ENCODE measurements at regions not wholly inside any gene's neighbourhood (a gene's known extent, or its start where the extent isn't known, plus 50 kb on each side); places are given as distances from the start of the nearest gene placed in this dataset.
A peak's percentile ranks its signal among the peaks of the same experiment; 100 is the strongest.
"Not testable (repeated sequence)": the region's sequence is repeated elsewhere in the genome, so short reads cannot be mapped to it uniquely, and the experiment has no call there.

- no peak for DNase-seq (ENCODE audit: low spot score)
These were observed 114.5 kb upstream of the LYPLAL1 start for GRCh38 chr1:219058891-219059820.

GRCh38 chr1:219060798-219061197, 112.9 kb upstream of the LYPLAL1 start:
- DNase-seq (ENCODE audit: low spot score), result no peak

GRCh38 chr1:219062161-219062560, 111.5 kb upstream of the LYPLAL1 start:
- peak; percentile 40 for DNase-seq (ENCODE audit: low spot score)

GRCh38 chr1:219066098-219066497, 107.6 kb upstream of the LYPLAL1 start:
- no peak for DNase-seq (ENCODE audit: low spot score)

DNA sequence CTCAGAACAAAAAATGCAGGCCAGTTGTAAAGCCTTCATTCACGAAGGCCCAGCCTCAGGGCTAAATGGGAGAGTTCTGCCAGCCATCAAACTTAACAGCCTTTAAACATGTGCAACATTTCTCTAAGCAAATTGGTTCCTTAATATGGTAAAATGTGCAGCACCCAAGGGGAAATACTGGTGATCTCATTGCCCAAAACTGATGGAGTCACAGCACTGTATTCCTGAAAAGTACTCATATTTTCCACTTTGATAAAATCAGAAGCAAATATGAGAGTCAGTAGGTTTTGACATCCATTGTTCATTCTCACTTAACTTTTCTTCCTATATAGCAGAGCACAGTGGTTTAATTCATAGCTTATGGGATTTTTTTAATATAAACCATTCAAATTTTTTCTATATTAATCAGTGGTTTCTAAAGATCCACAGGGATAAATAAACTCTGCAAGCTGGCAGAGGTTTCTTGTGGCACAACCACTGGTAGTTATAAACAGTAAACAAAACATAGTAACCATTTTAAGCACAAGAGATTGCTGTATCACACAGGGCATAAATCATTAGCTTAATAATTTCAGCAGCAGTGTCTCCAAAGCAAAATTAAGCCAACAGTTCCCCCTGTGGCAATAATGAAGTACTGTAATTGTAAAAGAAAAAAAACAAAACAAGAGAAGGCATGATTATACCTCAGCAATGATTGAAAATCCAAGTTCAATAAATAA, 106.9 kb upstream of the LYPLAL1 start:
- peak; percentile 43 for DNase-seq (ENCODE audit: low spot score)

DNA sequence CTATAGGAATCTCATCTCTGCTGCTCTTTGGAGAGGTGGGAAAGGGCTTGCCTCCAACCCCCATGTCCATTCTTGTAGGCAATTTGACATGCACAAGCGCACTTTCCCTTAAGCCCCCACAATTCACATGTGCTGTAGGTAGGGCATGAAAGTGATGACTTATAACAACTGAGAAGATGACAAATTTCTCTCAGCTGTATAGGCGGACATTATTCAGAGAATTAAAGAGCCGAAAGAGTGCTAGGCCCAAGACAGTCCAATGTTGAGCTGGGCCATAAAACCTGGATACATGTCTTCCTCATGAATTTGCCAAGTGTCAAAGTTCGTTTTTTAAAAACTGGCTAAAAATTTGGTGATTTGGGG, 106.3 kb upstream of the LYPLAL1 start:
- DNase-seq (ENCODE audit: low spot score), result no peak

DNA sequence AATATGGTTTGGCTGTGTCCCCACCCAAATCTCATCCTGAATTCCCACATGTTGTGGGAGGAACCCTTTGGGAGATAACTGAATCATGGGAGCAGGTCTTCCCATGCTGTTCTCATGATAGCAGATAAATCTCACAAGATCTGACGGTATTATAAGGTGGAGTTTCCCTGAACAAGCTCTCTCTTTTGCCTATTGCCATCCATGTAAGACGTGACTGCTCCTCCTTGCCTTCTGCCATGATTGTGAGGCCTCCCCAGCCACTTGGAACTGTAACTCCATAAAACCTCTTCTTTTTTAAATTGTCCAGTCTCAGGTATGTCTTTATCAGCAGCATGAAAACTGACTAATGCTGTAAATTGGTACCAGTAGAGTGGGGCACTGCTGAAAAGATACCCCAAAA, 103.3 kb upstream of the LYPLAL1 start:
- not testable (repeated sequence) for DNase-seq (ENCODE audit: low spot score)

DNA sequence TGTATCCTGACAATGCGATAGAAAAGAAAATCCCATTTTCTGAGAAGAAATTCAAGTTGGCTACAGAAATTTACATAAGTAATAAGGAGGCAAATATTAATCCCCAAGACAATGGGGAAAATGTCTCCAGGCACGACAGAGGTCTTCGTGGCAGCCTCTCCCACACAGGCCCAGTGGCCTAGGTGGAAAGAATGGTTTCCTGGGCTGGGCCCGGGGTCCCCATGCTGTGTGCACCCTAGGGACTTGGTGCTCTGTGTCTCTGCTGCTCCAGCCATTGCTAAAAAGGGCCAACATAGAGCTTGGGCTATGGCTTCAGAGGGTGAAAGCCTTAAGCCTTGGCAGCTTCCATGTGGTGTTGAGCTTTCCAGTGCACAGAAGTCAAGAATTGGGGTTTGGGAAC, 102.5 kb upstream of the LYPLAL1 start:
- no peak for DNase-seq (ENCODE audit: low spot score)

DNA sequence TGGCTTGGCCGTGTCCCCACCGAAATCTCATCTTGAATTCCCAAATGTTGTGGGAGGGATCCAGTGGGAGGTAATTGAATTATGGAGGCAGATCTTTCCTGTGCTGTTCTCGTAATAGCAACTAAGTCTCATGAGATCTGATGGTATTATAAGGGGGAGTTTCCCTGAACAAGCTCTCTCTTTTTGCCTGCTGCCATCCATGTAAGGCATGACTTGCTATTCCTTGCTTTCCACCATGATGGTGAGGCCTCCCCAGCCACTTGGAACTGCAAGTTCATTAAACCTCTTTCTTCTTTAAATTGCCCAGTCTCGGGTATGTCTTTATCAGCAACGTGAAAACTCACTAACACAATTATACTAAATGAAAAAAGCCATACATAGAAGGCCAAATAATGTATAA, 101.3 kb upstream of the LYPLAL1 start:
- DNase-seq (ENCODE audit: low spot score), result no peak

DNA sequence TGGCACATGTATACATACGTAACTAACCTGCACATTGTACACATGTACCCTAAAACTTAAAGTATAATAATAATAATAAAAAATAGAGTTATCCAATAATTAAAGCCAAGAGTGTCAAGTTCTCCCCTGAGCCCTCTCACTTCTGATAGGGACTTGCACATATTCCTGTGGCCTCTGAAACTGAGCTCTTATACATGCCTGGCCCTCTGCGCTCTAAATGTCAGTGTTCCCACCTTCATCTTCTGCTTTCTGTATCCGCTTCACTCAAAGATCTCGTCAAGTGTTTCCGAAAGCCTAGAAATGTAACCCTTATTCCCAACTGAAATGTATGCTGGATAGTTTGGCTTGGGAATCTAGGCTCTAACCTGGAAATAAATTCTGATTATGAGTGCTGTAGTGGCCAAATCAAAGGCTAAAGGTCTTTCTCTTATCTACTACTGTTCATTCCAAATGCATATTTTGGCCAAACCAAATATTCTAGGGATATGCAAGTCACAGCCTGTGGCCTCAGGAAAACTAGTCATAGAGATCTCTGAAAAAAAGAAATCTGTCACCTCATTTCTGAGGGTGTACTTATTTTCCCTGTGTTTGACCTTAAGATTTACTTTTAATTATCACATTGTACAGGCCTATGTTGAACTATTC, 99.5 kb upstream of the LYPLAL1 start:
- DNase-seq (ENCODE audit: low spot score), result no peak

DNA sequence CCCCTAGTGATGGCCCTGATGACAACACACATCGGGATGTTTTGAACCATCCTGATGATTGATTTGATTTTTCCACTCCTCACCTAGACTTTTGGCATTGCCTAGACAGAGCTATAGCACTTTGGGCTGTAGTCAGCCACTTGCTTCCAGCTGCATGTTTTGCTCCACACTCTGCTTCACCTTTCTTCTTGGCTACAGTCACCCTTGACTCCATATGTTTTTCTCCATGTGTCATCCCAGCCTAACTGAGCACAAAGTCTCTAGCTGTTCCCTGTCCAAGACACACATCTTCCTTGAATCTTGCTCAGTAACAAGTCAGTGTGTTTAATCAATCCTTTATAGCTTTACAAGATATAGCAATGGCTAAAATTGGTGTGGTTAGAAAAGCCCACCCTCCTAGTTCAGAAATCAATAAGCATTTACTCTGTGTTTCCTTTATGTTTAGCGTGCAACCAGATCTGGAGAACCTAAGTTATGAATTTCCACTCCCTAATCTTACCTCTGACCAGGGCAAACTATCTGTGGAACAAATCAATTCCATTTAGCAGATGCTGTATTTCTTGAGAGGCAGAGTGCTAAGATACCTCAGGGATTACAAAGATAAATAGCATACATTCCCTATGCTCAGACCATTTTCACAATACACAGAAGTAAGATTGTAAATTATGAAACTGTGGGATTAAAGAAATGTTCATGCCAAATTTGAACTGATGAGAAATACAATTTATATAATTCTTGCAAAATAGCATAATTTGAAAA, 98.4 kb upstream of the LYPLAL1 start:
- no peak for DNase-seq (ENCODE audit: low spot score)

DNA sequence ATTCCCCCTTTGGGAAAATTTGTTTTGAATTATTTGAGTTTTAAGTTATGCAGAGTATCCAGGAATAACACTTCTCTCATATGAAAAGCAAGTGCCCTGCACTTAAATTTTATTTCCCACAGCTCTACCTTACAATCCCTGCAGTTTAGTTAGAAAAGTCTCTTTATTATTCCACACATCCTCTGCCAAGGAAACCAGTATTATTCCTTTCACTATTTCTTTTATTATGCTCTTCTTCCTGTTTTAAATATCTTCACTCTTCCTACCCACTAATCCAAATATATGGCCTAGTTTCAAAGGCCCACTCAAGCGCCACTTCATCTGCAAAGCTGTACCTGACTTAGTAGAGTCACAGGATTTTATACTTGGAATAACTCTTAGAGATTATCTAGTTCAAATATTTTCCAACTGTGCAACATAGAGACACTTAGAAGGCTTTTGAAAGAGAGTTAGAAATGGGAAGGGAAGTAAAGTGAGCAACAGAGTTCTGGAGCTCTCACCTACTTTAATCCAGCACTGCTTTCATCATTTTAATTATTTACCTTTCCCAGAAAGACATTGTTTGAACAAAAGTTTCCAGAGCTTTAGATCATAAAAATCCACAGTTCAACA, 97.2 kb upstream of the LYPLAL1 start:
- no peak for DNase-seq (ENCODE audit: low spot score)

- DNase-seq (ENCODE audit: low spot score), result not testable (repeated sequence)
These were observed 95.9 kb upstream of the LYPLAL1 start for GRCh38 chr1:219077767-219078166.

- no peak for DNase-seq (ENCODE audit: low spot score)
These were observed 91.4 kb upstream of the LYPLAL1 start for GRCh38 chr1:219081943-219082925.

GRCh38 chr1:219083631-219084030, 90.0 kb upstream of the LYPLAL1 start:
- no peak for DNase-seq (ENCODE audit: low spot score)

- DNase-seq (ENCODE audit: low spot score), result no peak
These were observed 88.6 kb upstream of the LYPLAL1 start for GRCh38 chr1:219085082-219085481.

DNA sequence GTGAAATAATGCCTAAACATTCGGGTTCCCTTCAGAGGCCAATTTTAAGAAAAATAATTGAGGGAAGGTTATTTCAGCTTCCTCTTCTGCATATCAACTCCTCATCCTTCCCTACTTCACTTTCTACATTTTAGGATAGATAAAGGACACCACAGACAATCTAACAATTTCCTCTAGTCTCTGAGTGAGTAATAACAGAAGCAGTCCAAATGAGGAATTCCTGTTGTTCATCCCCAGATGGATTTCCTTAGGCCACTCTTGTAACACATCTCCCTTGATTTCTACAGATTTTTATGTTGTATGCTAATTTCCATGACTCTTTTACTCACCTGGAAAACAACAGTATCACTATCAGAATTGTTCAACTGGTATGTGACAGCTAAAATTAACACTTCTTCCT, 87.7 kb upstream of the LYPLAL1 start:
- DNase-seq (ENCODE audit: low spot score), result no peak

DNA sequence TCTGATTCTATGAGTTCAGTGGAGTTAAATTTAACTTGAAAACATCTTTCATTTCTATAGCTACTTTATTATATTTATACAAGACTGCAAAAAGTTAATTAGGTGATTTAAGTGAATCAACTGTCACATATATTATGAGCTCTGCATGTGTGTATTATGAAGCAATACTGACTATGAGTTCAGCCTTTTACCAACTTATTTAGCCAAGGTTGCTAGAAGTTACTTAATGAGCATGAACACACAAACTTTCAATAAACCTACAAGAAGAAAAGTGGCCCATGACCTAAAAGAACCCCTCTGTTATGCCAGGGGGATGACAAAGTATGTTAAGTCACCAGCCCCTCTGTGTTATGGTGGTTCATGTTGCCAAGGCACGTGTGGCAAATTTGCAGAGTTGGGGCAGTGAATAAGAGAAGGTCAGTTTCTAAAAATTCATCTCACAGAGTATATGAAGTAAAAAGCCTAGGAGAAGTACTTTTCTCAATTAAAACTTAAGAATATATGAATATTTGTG, 86.7 kb upstream of the LYPLAL1 start:
- no peak for DNase-seq (ENCODE audit: low spot score)

- peak; percentile 86 for DNase-seq (ENCODE audit: low spot score)
These were observed 84.7 kb upstream of the LYPLAL1 start for GRCh38 chr1:219088778-219089557.
